GM18907 (cell line): ENCODE measurements at regions not wholly inside any gene's neighbourhood (a gene's known extent, or its start where the extent isn't known, plus 50 kb on each side); places are given as distances from the start of the nearest gene placed in this dataset.
"Not testable (repeated sequence)": the region's sequence is repeated elsewhere in the genome, so short reads cannot be mapped to it uniquely, and the experiment has no call there.

ENCODE experiments used
- ATAC-seq: cut with Tn5 transposase; IDR thresholded peaks from one replicate; pipeline ENCODE4 v1.9.1; 2021; ENCODE audit warnings: mild to moderate bottlenecking, moderate library complexity; ENCODE audit not compliant: unreplicated experiment

DNA sequence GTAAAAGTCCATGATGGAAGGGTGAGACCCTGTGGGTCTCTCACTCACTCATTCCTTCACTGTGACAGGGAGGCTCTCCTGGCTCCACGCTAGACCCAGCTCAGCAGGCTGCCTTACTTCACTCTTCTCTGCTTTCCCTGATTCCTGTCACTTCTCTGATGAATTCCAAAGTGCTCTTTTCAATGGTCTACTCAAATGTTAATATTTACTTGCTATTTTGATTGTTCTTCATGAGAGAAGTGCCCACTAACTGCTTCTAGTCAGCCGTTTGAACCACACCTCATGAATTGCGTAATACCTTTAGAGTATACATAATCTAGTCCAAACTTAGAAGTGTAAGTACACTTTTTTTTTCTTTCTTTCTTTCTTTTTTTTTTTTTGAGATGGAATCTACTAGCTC is 1350.2 kb upstream of the RAG2 start:
- ATAC-seq, result no peak

DNA sequence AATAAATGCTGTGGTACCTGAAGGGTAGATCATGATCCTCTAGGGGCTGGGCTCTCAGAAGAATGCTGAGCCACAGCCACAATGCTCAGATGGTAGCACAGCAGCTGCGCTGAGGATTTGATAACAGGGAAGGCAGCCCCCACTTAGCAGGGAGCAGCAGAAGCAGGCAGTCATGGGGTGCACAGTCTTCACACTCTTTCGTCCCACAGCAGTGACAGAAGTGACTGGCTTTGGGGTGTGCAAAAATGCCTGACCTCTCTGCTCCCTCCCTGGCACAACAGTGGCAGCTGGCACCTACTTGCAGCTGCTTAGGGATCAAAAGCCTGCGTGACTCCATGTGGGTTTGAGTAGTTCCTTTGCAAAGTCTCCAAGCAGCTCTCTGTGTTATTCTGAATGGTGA is 1349.8 kb upstream of the RAG2 start:
- no peak for ATAC-seq

DNA sequence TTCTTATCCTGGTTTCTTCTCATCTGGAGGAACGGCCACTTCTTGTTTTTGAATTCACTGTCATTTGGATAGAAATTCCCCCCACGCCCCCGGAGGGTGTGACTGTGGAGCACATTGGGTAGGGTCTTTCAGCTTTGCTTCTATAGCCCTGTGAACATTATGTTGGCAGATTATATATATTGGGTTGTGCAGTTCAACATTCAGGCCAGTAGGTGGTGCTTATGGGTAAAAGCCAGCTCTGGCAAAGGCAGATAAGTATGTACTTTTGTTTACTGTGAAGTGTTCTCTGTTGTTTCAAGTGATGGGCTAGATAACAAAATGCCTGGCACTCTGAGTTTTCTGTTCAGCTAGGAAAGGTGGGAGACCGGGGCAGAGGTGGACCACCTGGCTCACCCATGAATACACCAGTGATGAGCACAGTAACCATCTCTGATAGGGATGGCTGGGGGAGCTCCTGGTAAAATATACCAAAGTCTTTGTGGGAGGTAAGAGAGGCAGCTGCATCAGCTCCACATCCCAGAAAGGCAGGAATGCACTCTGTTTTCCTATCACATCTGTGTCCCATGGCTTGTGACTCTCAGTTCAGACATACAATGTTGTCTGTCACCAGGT is 1348.2 kb upstream of the RAG2 start:
- ATAC-seq, result no peak

DNA sequence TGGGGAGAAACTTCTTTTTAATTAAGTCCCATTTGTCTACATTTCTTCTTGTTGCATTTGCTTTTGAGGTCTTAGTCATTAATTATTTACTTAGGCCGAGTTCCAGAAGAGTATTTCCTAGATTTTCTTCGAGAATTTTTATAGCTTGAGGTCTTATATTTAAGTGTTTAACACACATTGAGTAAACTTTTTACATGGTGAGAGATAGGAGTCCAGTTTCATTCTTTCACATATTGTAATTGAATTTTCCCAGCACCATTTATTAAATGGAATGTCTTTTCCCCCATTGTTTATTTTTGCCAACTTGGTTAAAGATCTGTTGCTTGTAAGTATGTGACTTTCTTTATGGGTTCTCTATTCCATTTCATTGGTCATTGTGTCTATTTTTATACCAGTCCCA is 1344.0 kb upstream of the RAG2 start:
- ATAC-seq, result no peak

DNA sequence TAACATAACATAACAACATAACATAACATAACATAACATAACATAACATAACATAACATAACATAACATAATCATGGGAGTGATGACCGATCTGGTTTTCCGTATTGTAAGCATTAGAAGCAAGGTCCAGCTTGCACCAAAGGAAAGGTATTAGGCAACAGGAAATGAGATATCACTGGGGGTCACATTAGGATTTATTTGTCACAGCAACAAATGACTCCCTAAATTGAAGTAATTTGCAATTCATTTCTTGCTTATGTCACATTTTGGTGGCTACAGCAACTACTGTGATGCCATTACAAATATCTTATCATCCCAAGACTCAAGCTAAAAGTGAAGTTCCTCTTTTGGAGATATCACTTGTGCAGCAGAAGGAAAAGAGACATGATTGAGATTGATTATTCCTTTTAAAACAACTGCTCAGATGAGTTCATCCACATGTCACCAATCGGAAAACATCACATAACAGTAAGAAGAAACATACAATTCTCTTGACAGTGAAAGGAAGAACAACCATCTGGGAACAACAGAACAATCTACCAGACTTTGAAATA is 1331.1 kb upstream of the RAG2 start:
- ATAC-seq, result no peak

DNA sequence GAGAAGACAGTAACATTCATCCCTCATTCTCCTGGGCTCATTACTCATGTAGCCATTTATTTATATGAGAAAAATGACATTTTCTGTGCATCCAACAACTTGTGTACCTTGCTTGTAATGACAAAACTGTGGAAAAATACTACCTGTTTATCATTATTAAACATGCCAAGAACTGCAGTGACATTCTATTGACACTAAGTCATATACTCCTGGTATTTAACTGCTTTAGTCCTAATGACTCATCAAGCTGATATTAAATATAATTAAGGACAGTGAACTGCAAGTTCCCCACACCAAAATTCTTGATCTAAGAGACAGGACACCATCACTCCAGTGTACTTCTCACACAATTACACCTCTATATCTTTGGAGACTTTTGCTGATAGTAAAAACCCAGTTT is 1328.7 kb upstream of the RAG2 start:
- no peak for ATAC-seq

DNA sequence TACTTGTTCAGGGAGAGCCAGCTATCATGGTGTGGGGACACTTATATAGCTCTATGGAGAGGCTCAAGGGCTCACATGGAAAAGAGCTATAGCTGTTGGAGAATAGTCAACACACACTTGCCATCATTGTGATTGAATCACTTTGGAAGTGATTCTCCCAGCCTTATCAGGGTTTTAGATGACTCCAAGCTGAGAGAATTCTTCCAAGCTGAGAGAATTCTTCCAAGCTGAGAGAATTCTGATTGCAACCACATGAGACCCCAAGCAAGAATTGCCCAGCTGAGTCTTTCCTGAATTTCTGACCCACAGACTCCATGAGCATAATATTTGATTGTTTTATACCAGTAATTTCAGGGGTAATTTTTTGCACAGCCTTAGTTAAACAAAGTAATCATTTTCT is 1318.3 kb upstream of the RAG2 start:
- ATAC-seq, result no peak

DNA sequence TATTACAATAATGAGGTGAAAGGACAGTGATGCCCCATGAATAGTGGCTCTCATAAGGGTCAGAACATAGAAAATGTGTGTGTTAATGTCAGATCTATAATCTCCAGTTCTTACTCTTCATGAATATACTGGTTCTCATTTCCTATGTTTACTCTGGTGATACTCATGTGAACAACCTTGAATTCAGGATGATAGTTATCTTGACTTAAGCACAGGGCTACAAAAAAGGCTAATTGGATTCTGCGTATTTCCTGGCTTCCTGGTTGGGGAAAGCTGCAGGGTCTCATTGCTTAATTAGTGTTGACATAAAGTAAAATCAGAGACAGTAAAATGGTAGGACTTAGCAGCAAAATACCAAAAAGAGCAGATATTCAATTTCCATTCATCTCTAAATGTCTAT is 1316.8 kb upstream of the RAG2 start:
- ATAC-seq, result no peak

DNA sequence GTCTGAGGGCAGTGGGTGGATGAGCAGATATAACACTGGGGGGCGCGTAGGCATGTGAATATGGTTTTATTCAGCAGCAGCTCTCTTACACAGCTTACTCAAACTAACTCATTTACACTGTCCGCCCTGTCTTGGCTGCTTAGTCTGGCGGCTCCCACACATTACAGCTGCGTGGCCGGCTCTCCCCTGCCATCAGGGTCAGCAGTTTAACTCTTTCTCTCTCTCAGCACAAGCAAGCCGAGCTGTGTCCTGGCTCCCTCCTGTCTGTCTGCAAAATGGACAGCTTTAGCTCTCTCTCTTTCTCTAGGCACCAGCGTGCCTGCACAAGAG is 1310.1 kb upstream of the RAG2 start:
- no peak for ATAC-seq

DNA sequence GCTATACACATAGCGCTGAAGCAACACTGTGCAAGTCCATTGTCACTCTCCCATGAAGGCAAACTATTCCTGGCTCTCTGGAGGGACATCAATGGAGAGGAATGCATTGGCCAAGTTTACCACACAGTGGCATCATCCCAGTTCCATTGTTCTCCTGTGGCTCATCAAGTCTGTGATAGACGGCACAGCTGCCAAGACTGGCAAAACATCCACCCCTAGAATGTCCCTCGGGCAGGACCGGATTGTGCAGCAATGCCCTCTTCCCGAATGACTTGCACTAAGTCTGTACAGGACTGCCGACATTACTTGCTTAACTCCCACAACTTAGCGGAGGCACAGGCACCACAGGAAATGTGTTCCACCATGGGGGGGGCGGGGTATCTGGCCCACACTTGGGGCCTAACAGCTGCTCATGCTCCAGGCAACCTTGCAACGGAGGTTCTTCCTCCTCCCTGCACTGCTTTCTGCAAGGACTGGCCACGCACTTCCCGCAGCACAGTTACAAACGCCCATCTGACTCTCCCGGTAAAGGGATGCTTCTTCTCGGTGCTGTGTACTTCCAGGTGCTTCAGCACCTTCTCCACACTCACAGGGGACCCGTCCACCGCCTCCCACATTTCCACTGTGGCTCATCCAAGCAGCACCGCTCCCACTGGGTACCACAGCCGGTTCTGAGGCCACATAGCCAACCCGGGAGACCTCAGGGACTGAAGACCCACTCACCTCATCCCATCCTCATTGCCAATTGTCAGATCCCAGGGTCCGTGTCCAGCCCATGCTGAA is 1309.6 kb upstream of the RAG2 start:
- no peak for ATAC-seq

DNA sequence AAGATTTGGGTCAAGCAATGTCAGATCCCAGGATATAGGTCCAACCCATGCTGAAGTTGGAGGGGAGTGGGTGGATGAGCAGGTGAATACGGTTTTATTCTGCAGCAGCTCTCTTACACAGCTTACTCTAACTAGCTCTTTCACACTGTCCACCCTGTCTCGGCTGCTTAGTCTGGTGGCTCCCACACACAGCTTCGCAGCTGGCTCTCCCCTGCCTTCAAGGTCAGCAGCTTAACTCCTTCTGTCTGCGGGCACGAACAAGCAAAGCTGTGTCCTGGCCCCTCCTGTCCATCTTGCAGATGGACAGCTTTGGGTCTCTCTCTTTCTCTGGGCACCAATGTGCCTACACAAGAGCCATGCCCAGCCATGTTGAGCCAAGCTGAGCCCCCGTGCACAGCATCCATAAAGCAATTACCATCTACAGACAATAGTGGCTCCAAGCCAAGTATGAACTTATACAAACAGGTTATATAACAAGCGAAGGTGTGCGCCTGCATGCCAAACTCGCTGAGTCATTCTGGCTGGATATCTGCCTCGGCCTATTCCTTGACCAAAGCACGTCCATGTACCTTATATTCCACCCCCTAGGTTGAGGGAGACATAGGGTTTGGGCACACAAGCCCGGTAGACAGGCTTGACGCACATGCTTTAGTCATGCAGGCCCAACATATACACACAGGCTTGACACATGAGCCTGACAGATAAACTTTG is 1307.8 kb upstream of the RAG2 start:
- no peak for ATAC-seq

DNA sequence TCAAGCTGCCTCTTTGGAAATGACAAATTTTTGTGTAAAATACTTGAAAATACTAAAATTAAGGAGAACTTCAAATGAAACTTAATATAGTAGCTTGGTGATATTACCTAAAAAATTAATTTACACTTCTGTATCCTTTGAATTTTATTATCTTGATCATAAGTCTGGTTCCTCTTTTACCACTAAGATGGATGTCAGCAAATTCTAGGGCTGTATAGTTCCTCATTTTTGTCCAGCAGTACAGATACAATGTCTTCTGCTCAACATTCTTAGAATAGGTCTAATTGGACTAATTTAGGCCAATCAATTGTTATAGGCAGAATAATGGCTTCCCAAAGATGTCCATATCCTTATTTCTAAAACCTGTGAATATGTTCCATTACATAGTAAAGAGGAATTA is 1298.0 kb upstream of the RAG2 start:
- no peak for ATAC-seq

DNA sequence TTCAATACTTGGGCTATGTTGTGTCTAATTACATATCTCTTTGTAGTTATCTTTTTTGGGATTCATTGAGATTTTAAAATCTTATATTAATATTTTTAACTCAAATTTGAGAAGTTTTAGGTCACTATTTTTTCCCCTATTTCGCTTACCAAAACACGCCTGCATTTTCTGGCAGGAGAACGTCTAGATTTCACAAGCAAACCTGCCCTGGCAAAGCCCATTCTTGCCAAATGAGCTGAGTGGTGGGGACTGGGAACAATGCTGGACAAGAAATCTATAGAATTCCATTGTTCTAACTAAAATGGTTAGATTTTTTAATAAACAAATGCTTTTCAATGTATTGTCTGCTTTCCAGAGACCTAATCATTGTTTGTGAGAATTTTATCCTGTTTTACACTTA is 1283.7 kb upstream of the RAG2 start:
- ATAC-seq, result no peak

DNA sequence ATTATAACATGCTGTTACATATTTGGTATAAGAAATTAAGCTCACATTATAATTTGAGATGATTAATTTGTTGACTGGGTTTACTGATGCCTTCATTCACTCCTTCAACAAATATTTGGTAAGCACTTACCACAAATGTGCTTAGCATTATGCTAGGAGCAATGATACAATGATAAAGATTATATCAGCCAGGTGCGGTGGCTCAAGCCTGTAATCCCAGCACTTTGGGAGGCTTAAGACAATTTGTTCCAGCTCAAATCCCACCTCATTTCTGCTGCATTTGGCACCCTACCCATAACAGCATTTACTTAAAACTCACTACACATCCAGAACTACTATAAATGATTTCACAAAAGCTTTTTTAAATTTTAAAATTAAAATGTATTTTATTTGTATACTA is 1263.6 kb upstream of the RAG2 start:
- no peak for ATAC-seq

DNA sequence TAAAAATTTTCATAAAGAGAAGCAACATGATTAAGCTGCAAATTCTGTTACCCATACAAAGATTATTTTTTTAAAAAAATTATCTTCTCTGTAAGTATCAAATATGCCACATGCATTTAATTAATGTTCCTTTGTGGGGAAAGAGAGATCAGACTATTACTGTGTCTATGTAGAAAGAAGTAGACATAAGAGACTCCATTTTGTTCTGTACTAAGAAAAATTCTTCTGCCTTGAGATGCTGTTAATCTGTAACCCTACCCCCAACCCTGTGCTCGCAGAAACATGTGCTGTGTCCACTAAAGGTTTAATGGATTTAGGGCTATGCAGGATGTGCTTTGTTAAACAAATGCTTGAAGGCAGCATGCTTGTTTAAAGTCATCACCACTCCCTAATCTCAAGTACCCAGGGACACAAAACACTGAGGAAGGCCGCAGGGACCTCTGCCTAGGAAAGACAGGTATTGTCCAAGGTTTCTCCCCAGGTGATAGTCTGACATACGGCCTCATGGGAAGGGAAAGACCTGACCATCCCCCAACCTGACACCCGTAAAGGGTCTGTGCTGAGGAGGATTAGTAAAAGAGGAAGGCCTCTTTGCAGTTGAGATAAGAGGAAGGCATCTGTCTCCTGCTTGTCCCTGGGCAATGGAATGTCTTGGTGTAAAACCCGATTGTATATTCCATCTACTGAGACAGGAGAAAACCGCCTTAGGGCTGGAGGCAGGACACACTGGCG is 1260.9 kb upstream of the RAG2 start:
- not testable (repeated sequence) for ATAC-seq

DNA sequence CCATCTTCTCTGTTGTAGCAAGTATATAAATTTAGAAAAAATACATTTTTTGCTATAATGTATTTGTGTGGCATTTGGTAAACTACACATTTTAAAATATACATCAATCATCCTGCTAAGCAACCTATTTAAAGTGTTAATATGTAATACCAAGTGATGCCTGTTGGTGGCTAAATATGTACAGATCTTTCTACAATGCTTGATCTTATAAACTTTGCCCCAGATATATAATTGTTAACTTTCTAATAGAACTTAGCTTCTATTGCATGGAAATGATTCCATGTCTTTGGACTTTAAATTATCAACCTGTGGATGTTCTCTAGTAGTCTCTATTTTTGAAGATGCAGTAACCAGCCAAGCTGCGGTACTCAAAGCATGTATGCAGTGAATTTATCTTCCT is 1260.4 kb upstream of the RAG2 start:
- ATAC-seq, result no peak

DNA sequence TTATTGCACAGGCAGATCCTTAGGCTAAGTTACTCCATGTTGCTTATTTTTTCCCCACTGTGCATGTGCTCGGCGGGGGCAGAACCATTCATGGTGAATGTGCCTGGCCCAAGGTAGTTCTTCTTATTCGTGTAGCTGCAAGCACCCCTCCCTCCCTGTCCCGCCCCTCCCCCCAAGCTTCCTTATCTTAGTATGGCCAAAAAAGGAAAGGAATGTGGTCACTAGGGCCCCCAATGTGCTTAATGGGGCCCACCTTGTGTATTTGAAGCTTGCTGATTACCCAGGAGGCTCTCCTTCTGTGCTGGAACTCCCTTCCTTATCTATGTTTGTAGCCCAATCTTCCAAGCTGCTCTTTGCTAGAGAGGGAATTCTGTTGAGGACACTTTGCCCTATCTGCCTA is 1259.7 kb upstream of the RAG2 start:
- ATAC-seq, result no peak

DNA sequence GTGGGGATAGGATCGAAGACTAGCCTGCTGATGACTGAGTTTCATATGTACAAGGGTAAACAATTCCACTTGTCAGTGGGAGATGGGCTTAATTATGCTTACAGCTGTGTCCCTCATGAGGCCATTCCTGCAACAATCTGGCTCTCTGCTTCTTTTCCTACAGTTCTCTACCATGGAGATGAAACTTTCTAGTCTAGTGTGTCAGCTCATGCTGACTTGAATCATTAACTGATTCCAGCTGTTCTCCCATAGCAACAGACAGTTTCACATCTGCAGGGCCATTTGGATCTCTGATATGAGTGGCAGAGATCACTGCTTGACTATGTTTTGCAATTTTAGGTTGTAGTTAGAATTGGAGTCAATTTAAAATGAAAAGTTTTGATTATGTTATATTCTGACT is 1251.7 kb upstream of the RAG2 start:
- no peak for ATAC-seq

DNA sequence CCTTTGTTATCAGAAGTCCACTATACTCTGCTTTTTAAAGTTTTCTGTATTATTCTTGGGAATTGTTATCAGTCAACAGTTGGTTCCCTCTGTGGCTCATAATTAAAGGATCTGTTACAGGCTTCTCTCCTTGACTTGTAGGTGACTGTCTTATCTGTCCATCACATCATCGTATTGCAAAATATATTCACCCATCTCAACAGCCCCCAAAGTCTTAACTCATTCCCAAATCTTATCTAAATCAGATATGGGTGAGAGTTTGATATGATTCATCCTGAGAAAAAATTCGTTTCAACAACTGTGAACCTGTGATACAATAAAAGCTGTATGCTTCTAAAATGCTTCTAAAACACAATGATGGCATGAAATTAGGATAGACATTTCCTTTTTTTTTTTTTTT is 1245.6 kb upstream of the RAG2 start:
- no peak for ATAC-seq

DNA sequence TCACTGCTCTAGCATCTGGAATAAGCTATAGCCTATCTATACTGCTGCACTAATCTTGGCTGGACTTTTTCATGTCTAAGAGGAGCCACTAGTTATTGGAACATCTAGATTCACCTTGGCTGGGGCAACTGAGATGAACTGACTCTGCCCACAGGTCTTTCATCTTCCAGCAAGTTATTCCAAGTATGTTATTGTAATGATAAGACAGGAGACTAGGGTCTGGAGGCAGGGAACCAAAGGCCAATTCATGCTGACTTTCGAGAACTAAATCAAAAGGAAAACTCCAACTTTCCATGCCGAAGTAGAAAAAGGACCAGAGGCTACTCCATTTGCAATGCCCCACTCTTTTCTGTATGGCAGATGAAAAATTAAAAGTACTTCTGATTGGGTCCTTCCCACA is 1243.0 kb upstream of the RAG2 start:
- no peak for ATAC-seq

DNA sequence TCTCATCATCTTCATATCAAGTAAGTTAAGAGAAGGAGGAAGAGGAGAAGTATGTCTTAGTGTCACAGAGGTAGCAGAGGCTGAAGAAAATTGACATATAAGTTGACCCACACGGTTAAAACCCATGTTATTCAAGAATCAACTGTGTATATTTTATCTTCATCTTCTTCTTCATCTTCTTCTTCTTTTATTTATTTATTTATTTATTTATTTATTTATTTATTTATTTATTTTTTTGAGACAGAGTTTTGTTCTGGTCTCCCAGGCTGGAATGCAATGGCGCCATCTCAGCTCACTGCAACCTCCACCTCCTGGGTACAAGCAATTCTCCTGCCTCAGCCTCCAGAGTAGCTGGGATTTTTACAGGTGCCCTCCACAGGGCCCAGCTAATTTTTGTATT is 1242.3 kb upstream of the RAG2 start:
- ATAC-seq, result not testable (repeated sequence)
